Tibial artery (tissue), 4 donors: ENCODE measurements at regions not wholly inside any gene's neighbourhood (a gene's known extent, or its start where the extent isn't known, plus 50 kb on each side); places are given as distances from the start of the nearest gene placed in this dataset.

Source experiments
- DNase-seq, 2 donors: peaks; one replicate each; pipeline ENCODE4 v3.0.0-alpha.2; 2019
- H3K27ac ChIP-seq, 2 donors: fragments of 200-600 bp; sonication (generic) in 1 of 2; 1 replicate in 1 of 2; 2 replicates in 1 of 2; pipeline ENCODE4 v1.5.1; 2018 to 2019; ENCODE audit warnings: mild to moderate bottlenecking in 1 of 2
- H3K27me3 ChIP-seq, 2 donors: fragments of 200-600 bp; sonication (generic) in 1 of 2; one replicate each; pipeline versions ENCODE4 v1.5.1 to v1.6.0; 2016 to 2019
- H3K36me3 ChIP-seq, 3 donors: fragments of 200-600 bp; sonication (generic) in 2 of 3; one replicate each; pipeline ENCODE4 v1.5.1; 2016 to 2019; ENCODE audit warnings: mild to moderate bottlenecking in 2 of 3
- H3K4me1 ChIP-seq, 4 donors: fragments of 200-600 bp; sonication (generic) in 2 of 4; 1 replicate in 3 of 4; 2 replicates in 1 of 4; pipeline ENCODE4 v1.5.1; 2016 to 2019
- H3K4me3 ChIP-seq, 2 donors: fragments of 200-600 bp; sonication (generic) in 1 of 2; 1 replicate in 1 of 2; 2 replicates in 1 of 2; pipeline ENCODE4 v1.5.1; 2018 to 2019; ENCODE audit warnings: mild to moderate bottlenecking in 2 of 2
- H3K9me3 ChIP-seq, 3 donors: fragments of 200-600 bp; sonication (generic) in 1 of 3; one replicate each; pipeline ENCODE4 v1.5.1; 2016 to 2019
- CTCF ChIP-seq, 2 experiments: fragments of 200-600 bp in 1 of 2; fragments of 450-650 bp in 1 of 2; IDR thresholded peaks; one replicate each; pipeline ENCODE4 v1.5.1; 2017 to 2019; ENCODE audit warnings: antibody characterized with exemption in 2 of 2, mild to moderate bottlenecking in 1 of 2, moderate library complexity in 1 of 2
- intact Hi-C: fragments of 100-400 bp; cut with DNase I; formaldehyde crosslinking; loops from one replicate; pipeline ENCODE4 v1.15.0; 2023; ENCODE audit warnings: low total_unique reads

- H3K9me3 ChIP-seq, result no peaks in the 10 kb centered on the region
- intact Hi-C loops, result no loop called here
- TF ChIP-seq CTCF (IDR thresholded peaks at IDR 0.05), result no peak
- peak overlapping the region; percentile 83 to 84 for H3K27ac ChIP-seq
- DNase-seq, result no peak
- no peaks in the 10 kb centered on the region for H3K36me3 ChIP-seq
- peaks cover 0 to 50% (median 38%) of the 10 kb centered on the region in 4 donors for H3K4me1 ChIP-seq
- H3K27me3 ChIP-seq, result no peaks in the 10 kb centered on the region
- no peak overlapping the region for H3K4me3 ChIP-seq
Measured at GRCh38 chr1:58883888-58884482, 100.1 kb upstream of the JUN start.

- TF ChIP-seq CTCF (IDR thresholded peaks at IDR 0.05), result no peak
- peak in 1 of 2 donors; percentile 81 for DNase-seq
- H3K27me3 ChIP-seq, result no peaks in the 10 kb centered on the region
- H3K27ac ChIP-seq, result peak overlapping the region; percentile 83 to 84
- peaks cover 0 to 50% (median 38%) of the 10 kb centered on the region in 4 donors for H3K4me1 ChIP-seq
- no peaks in the 10 kb centered on the region for H3K9me3 ChIP-seq
- no peaks in the 10 kb centered on the region for H3K36me3 ChIP-seq
- H3K4me3 ChIP-seq, result no peak overlapping the region
- intact Hi-C loops, result no loop called here
Measured at GRCh38 chr1:58884706-58885661, 101.1 kb upstream of the JUN start.

GRCh38 chr1:58885998-58886397, 102.2 kb upstream of the JUN start:
- H3K36me3 ChIP-seq, result no peaks in the 10 kb centered on the region
- no peaks in the 10 kb centered on the region for H3K9me3 ChIP-seq
- H3K27ac ChIP-seq, result peak overlapping the region; percentile 83 to 84
- TF ChIP-seq CTCF (IDR thresholded peaks at IDR 0.05), result no peak
- DNase-seq, result peak; percentile 77 to 91
- no peak overlapping the region for H3K4me3 ChIP-seq
- intact Hi-C loops, result no loop called here
- peaks cover 0 to 50% (median 38%) of the 10 kb centered on the region in 4 donors for H3K4me1 ChIP-seq
- H3K27me3 ChIP-seq, result no peaks in the 10 kb centered on the region

GRCh38 chr1:58886611-58887010, 102.8 kb upstream of the JUN start:
- peaks cover 0 to 49% (median 38%) of the 10 kb centered on the region in 4 donors for H3K4me1 ChIP-seq
- intact Hi-C loops, result no loop called here
- peak; percentile 80 to 91 for DNase-seq
- no peak for TF ChIP-seq CTCF (IDR thresholded peaks at IDR 0.05)
- no peaks in the 10 kb centered on the region for H3K27me3 ChIP-seq
- no peak overlapping the region for H3K4me3 ChIP-seq
- H3K27ac ChIP-seq, result peak overlapping the region; percentile 83 to 84
- no peaks in the 10 kb centered on the region for H3K36me3 ChIP-seq
- H3K9me3 ChIP-seq, result no peaks in the 10 kb centered on the region

- DNase-seq, result peak in 1 of 2 donors; percentile 55
- no peaks in the 10 kb centered on the region for H3K36me3 ChIP-seq
- peak overlapping the region; percentile 83 to 84 for H3K27ac ChIP-seq
- no peak overlapping the region for H3K4me3 ChIP-seq
- TF ChIP-seq CTCF (IDR thresholded peaks at IDR 0.05), result no peak
- intact Hi-C loops, result no loop called here
- H3K27me3 ChIP-seq, result no peaks in the 10 kb centered on the region
- H3K4me1 ChIP-seq, result peaks cover 0 to 45% (median 38%) of the 10 kb centered on the region in 4 donors
- H3K9me3 ChIP-seq, result no peaks in the 10 kb centered on the region
Measured at GRCh38 chr1:58887059-58887458, 103.2 kb upstream of the JUN start.
